ENCODE measurements at regions not wholly inside any gene's neighbourhood (a gene's known extent, or its start where the extent isn't known, plus 50 kb on each side); places are given as distances from the start of the nearest gene placed in this dataset.

- no peaks in the 10 kb centered on the region for H4K20me1 ChIP-seq (replicated peaks; ENCODE audit: control insufficient read depth, extremely low read depth, insufficient read depth, low read length)
- H3K9me1 ChIP-seq (replicated peaks; ENCODE audit: control insufficient read depth, extremely low read depth, insufficient read depth, low read length) = no peaks in the 10 kb centered on the region
- peak; percentile 95 for FAIRE-seq
- H3K4me3 ChIP-seq (replicated peaks in 1 of 3; ENCODE audit: insufficient read depth in 1 of 3, low read depth in 1 of 3, low read length in 3 of 3) = peak overlapping the region in 1 of 3 experiments; percentile 26
- BruUV-seq (replicated peaks) = no TSS peak
- H3K9ac ChIP-seq (replicated peaks; ENCODE audit: extremely low read depth, insufficient read depth, low read length) = no peak overlapping the region
- peaks cover 20% of the 10 kb centered on the region for H3K4me1 ChIP-seq (ENCODE audit: control insufficient read depth, extremely low read depth, insufficient read depth, low read length)
- peak overlapping the region; percentile 48 for H2AFZ ChIP-seq (ENCODE audit: low read depth, low read length)
- peak overlapping the region; percentile 20 for H3K27ac ChIP-seq (ENCODE audit: insufficient read depth, low read depth, low read length)
- peak; percentile 51 for TF ChIP-seq FOS (IDR thresholded peaks at IDR 0.05; ENCODE audit: borderline replicate concordance, insufficient read depth, low read length)
- no peak for TF ChIP-seq EZH2 (IDR thresholded peaks at IDR 0.05; ENCODE audit: borderline replicate concordance, low read depth, low read length, severe bottlenecking)
- no peak for TF ChIP-seq MYC (IDR thresholded peaks at IDR 0.05; ENCODE audit: low read depth, low read length)
- TF ChIP-seq, protein P1, sequence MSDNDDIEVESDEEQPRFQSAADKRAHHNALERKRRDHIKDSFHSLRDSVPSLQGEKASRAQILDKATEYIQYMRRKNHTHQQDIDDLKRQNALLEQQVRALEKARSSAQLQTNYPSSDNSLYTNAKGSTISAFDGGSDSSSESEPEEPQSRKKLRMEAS (IDR thresholded peaks at IDR 0.05; ENCODE audit: insufficient read depth, insufficient read length) = no peak
- TF ChIP-seq JUN (IDR thresholded peaks at IDR 0.05; ENCODE audit: borderline replicate concordance, insufficient read depth, insufficient read length, low read depth) = peak; percentile 73
- TF ChIP-seq GATA2 (IDR thresholded peaks at IDR 0.05; ENCODE audit: insufficient read depth, insufficient read length, low read depth, low read length) = peak; percentile 83
- no peaks in the 10 kb centered on the region for H3K9me3 ChIP-seq (replicated peaks; ENCODE audit: control insufficient read depth, insufficient read depth, low read length)
- dilution Hi-C loops (cut with MboI; ENCODE audit: extremely low pct_ligation_motif_present, low sequenced_read_pairs) (no loop called here), intact Hi-C loops (cut with micrococcal nuclease) (loop anchor here (5.0 kb wide), 4 partner anchors 132 to 953 kb away; partner anchors contain the start of gene RPS12)
- no peaks in the 10 kb centered on the region for H3K36me3 ChIP-seq (ENCODE audit: control insufficient read depth in 2 of 2, extremely low read depth in 1 of 2, insufficient read depth in 2 of 2, low read length in 2 of 2)
- ChIA-PET POLR2A (no interaction called here), CTCF (interaction anchor here (0.8 to 3.7 kb wide), 9 partner anchors 27 to 959 kb away, joined by 3 to 29 read pairs (median 4); no protein-coding TSS in a partner anchor)
- peaks cover 0 to 4% of the 10 kb centered on the region in 2 experiments for H3K27me3 ChIP-seq (ENCODE audit: control insufficient read depth in 2 of 2, insufficient read depth in 2 of 2, low read length in 2 of 2)
- DNase-seq (ENCODE audit: low read depth, low spot score) = peak; percentile 97
- peak overlapping the region; percentile 87 for H3K4me2 ChIP-seq (ENCODE audit: insufficient read depth, low read length)
- no peaks in the 10 kb centered on the region for H3K79me2 ChIP-seq (ENCODE audit: control insufficient read depth, insufficient read depth, low read length)
Observed at GRCh38 chr6:132964101-132964867, 149.9 kb downstream of the RPS12 start.

Data from endothelial cell of umbilical vein (primary cell).